ENCODE measurements at regions not wholly inside any gene's neighbourhood (a gene's known extent, or its start where the extent isn't known, plus 50 kb on each side); places are given as distances from the start of the nearest gene placed in this dataset.
"Not testable (repeated sequence)": the region's sequence is repeated elsewhere in the genome, so short reads cannot be mapped to it uniquely, and the experiment has no call there.

DNA sequence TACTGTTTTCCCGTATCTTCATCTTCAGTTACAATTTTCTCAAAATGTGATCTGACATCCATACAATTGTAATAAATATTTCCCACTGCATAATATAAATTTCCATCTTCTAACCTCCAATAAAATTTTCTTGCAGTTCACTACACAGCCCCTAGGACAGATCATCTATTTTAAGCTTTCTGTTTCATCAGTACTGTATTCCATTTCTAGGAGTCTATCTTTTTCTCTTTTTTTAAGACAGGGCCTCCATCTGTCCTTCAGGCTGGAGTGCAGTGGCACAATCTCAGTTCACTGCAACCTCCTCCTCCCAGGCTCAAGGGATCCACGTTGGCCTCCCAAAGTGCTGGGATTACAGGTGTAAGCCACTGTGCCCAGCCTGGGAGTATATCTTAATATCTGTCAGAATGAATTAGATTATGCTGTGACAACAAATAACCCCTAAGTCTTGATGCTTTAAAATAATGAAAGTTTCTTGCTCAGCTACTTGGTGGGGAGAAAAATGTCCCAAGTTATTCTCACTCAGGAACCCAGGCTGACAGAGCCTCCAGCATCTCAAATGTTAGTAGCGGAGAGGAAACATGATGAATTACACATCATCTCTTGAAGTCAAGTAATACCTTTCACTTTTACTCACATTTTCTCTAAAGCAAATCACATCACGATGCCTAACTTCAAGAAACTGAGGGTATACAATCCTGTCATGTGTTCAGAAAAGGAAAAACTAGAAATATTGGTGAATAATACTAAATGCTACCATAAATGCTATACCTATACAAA, 92.2 kb downstream of the BUD13 start:
- Mint-ChIP-seq H3K4me1 (no peaks in the 10 kb centered on the region), H3K9me3 (peaks cover under 1 to 2% of the 10 kb centered on the region in 2 donors), H3K27ac (no peak overlapping the region), H3K4me3 (no peak overlapping the region), H3K36me3 (no peaks in the 10 kb centered on the region), H3K27me3 (ENCODE audit: low read depth in 2 of 2) (peaks cover 16 to 26% of the 10 kb centered on the region in 2 donors)
- TF ChIP-seq, protein P1, sequence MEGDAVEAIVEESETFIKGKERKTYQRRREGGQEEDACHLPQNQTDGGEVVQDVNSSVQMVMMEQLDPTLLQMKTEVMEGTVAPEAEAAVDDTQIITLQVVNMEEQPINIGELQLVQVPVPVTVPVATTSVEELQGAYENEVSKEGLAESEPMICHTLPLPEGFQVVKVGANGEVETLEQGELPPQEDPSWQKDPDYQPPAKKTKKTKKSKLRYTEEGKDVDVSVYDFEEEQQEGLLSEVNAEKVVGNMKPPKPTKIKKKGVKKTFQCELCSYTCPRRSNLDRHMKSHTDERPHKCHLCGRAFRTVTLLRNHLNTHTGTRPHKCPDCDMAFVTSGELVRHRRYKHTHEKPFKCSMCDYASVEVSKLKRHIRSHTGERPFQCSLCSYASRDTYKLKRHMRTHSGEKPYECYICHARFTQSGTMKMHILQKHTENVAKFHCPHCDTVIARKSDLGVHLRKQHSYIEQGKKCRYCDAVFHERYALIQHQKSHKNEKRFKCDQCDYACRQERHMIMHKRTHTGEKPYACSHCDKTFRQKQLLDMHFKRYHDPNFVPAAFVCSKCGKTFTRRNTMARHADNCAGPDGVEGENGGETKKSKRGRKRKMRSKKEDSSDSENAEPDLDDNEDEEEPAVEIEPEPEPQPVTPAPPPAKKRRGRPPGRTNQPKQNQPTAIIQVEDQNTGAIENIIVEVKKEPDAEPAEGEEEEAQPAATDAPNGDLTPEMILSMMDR (IDR thresholded peaks at IDR 0.05): no peak
- WGBS (ENCODE audit: insufficient coverage): 71% methylated on average over 3 of the region's 4 CpGs
- DNase-seq (no peak), ATAC-seq (no peak)
- intact Hi-C loops (cut with micrococcal nuclease): no loop called here
- H3K27ac ChIP-seq (ENCODE audit: low read length): no peak overlapping the region
- no peaks in the 10 kb centered on the region for H3K4me1 ChIP-seq (ENCODE audit: control insufficient read depth, insufficient read depth, low read length)
- H3K27me3 ChIP-seq (ENCODE audit: control insufficient read depth, insufficient read depth, low read length): peaks cover 3% of the 10 kb centered on the region
- H3K36me3 ChIP-seq (ENCODE audit: control insufficient read depth, insufficient read depth, low read length): no peaks in the 10 kb centered on the region
- H3K9me3 ChIP-seq (ENCODE audit: control insufficient read depth, insufficient read depth, low read length): no peaks in the 10 kb centered on the region
- H3K4me3 ChIP-seq (ENCODE audit: low read length): no peak overlapping the region

DNA sequence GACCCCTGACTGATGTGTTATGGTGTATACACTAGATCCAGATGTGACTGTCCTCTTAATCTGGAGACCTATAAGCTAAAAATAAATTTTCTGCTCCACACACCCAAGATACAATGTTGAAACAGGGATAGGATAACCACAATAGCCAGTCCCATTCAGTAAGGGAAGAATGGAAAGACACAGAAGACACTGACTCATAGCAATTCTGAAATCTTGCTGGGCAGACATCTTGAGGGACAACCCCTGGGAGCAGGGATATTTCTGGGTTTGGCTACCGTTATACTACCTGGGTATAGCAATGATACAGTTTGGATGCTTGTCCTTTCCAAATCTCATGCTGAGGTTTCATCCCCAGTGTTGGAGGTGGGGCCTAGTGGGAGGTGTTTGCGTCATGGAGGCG, 93.9 kb downstream of the BUD13 start:
- DNase-seq: no peak
- no peak overlapping the region for H3K27ac Mint-ChIP-seq

DNA sequence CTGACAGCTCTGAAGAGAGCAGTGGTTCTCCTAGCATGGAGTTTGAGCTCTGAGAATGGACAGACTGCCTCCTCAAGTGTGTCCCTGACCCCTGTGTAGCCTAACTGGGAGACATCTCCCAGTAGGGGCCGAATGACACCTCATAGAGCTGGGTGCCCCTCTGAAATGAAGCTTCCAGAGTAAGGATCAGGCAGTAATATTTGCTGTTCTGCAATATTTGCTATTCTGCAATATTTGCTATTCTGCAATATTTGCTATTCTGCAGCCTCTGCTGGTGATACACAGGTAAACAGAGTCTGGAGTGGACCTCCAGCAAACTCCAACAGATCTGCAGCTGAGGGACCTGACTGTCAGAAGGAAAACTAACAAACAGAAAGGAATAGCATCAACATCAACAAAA, 105.5 kb downstream of the BUD13 start:
- H3K36me3 ChIP-seq (ENCODE audit: control insufficient read depth, insufficient read depth, low read length); H3K4me1 ChIP-seq (ENCODE audit: control insufficient read depth, insufficient read depth, low read length); H3K27ac ChIP-seq (ENCODE audit: low read length); H3K27me3 ChIP-seq (ENCODE audit: control insufficient read depth, insufficient read depth, low read length); DNase-seq; ATAC-seq; H3K4me3 ChIP-seq (ENCODE audit: low read length); intact Hi-C loops (cut with micrococcal nuclease); H3K4me1 Mint-ChIP-seq; H3K9me3 ChIP-seq (ENCODE audit: control insufficient read depth, insufficient read depth, low read length); H3K4me3 Mint-ChIP-seq; H3K27ac Mint-ChIP-seq: not testable (repeated sequence)
- Mint-ChIP-seq H3K27me3 (ENCODE audit: low read depth in 2 of 2) (peaks cover 23 to 30% of the 10 kb centered on the region in 2 donors), H3K36me3 (peaks cover 13% of the 10 kb centered on the region), H3K9me3 (peaks cover 2 to 14% of the 10 kb centered on the region in 2 donors)
- WGBS (ENCODE audit: insufficient coverage): 39% methylated on average over 1 of the region's 1 CpG

More for the DNA sequence above, 93.9 kb downstream of the BUD13 start:
- Mint-ChIP-seq H3K4me3 (no peak overlapping the region), H3K36me3 (no peaks in the 10 kb centered on the region), H3K4me1 (no peaks in the 10 kb centered on the region), H3K27me3 (ENCODE audit: low read depth in 2 of 2) (peaks cover 16 to 26% of the 10 kb centered on the region in 2 donors), H3K9me3 (peaks cover 2 to 6% of the 10 kb centered on the region in 2 donors)
- intact Hi-C loops (cut with micrococcal nuclease): no loop called here
- H3K9me3 ChIP-seq (ENCODE audit: control insufficient read depth, insufficient read depth, low read length): no peaks in the 10 kb centered on the region
- no peaks in the 10 kb centered on the region for H3K4me1 ChIP-seq (ENCODE audit: control insufficient read depth, insufficient read depth, low read length)
- 91% methylated on average over 3 of the region's 3 CpGs for WGBS (ENCODE audit: insufficient coverage)
- ATAC-seq: no peak
- H3K27ac ChIP-seq (ENCODE audit: low read length): no peak overlapping the region
- no peaks in the 10 kb centered on the region for H3K36me3 ChIP-seq (ENCODE audit: control insufficient read depth, insufficient read depth, low read length)
- TF ChIP-seq, protein P1 (IDR thresholded peaks at IDR 0.05): no peak
- H3K27me3 ChIP-seq (ENCODE audit: control insufficient read depth, insufficient read depth, low read length): peaks cover 3% of the 10 kb centered on the region
- no peak overlapping the region for H3K4me3 ChIP-seq (ENCODE audit: low read length)

DNA sequence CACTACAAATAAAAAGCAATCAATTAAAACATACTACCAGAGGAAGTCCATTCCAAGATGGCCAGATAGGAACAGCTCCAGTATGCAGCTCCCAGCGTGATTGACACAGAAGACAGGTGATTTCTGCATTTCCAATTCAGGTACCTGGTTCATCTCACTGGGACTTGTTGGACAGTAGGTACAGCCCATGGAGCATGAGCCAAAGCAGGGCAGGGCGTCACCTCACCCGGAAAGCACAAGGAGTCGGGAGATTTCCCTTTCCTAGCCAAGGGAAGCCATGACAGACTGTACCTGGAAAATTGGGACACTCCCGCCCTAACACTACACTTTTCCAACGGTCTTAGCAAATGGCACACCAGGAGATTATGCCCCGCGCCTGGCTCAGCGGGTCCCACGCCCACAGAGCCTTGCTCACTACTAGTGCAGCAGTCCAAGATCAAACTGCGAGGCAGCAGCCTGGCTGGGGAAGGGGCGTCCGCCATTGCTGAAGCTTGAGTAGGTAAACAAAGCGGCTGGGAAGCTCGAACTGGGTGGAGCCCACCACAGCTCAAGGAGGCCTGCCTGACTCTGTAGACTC, 106.0 kb downstream of the BUD13 start:
- Mint-ChIP-seq H3K36me3 (peaks cover 13% of the 10 kb centered on the region), H3K27me3 (ENCODE audit: low read depth in 2 of 2) (peaks cover 26 to 32% of the 10 kb centered on the region in 2 donors), H3K9me3 (peaks cover 2 to 14% of the 10 kb centered on the region in 2 donors)
- H3K36me3 ChIP-seq (ENCODE audit: control insufficient read depth, insufficient read depth, low read length); H3K27me3 ChIP-seq (ENCODE audit: control insufficient read depth, insufficient read depth, low read length); H3K27ac Mint-ChIP-seq; DNase-seq; H3K9me3 ChIP-seq (ENCODE audit: control insufficient read depth, insufficient read depth, low read length); H3K27ac ChIP-seq (ENCODE audit: low read length); H3K4me3 ChIP-seq (ENCODE audit: low read length); ATAC-seq; intact Hi-C loops (cut with micrococcal nuclease); H3K4me1 ChIP-seq (ENCODE audit: control insufficient read depth, insufficient read depth, low read length); H3K4me3 Mint-ChIP-seq; H3K4me1 Mint-ChIP-seq: not testable (repeated sequence)
- 86% methylated on average over 15 of the region's 15 CpGs for WGBS (ENCODE audit: insufficient coverage)
